Mucosa of descending colon (tissue), 3 donors: ENCODE measurements at regions not wholly inside any gene's neighbourhood (a gene's known extent, or its start where the extent isn't known, plus 50 kb on each side); places are given as distances from the start of the nearest gene placed in this dataset.

Source experiments
- ATAC-seq: fragments of 200-7000 bp; cut with Tn5 transposase; one replicate; pipeline ENCODE4 v1.9.1; 2020; ENCODE audit warnings: mild to moderate bottlenecking, moderate library complexity
- DNase-seq, 3 donors: peaks; one replicate each; pipeline ENCODE4 v3.0.0-alpha.2; 2020
- H3K36me3 ChIP-seq: fragments of 200-600 bp; one replicate; pipeline ENCODE4 v1.8.0; 2021; ENCODE audit warnings: low read depth, mild to moderate bottlenecking
- H3K4me1 ChIP-seq: fragments of 200-600 bp; one replicate; pipeline ENCODE4 v1.8.0; 2021; ENCODE audit warnings: low read depth, mild to moderate bottlenecking
- H3K4me3 ChIP-seq: fragments of 200-600 bp; one replicate; pipeline ENCODE4 v1.8.0; 2021; ENCODE audit warnings: mild to moderate bottlenecking
- H3K9me3 ChIP-seq: fragments of 200-600 bp; one replicate; pipeline ENCODE4 v1.8.0; 2021; ENCODE audit warnings: mild to moderate bottlenecking
- intact Hi-C, 2 donors: fragments of 100-400 bp; cut with DNase I in 1 of 2; cut with micrococcal nuclease in 1 of 2; formaldehyde crosslinking; loops; one replicate each; pipeline versions ENCODE4 v1.11.0 to v1.11.1; 2022; cut with DNase I, micrococcal nuclease
- TF ChIP-seq, protein P1 (sequence below): fragments of 200-600 bp; IDR thresholded peaks from one replicate; pipeline ENCODE4 v1.8.0; 2022; ENCODE audit warnings: antibody characterized with exemption, mild to moderate bottlenecking
- donor health status: DM: no; HTN: no; CAD: no; lungs with moderate emphysema.
- donor health status: DM: no; HTN: no; CAD: no.
- donor health status: DM: no; HTN: yes; CAD: no.

DNA sequence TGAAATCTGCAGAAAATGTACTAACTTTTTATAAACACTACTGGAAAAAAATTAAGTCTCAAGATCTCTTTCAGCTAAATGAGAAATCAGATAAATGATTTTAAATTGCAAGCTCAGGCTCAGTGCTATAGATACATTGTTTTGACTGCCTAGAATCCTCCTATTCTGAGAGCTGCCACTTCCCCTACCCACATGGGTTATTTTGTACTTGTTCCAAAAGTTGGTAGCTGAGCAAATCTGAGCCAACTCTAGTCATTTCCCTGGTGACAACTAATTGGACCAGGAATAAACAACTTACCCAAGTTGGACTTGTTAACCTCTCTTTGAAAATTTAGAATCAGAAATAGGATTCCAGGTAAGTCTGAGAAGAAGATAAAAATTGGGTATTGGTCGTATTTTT is 202.1 kb downstream of the MBL2 start:
- no peak for DNase-seq
- ATAC-seq: no peak
- intact Hi-C loops: no loop called here

DNA sequence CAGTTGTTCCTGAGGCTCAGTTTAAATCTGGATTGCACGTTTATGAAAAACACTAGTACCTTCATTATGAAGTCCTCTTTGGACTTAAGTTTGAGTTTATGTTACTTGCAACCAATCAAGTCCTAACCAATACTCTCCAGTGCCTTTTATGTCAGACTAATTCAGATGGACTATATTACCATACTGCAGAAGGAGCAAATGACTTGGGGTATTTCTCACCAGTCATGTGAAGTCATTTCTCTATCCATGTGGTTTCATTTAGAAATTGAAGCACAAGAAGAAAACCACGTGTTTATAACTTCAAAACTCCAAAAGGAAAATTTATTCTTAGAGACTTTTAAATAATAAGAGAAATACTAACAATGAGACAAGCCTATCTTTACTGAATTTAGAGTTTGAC is 201.6 kb downstream of the MBL2 start:
- TF ChIP-seq, protein P1, sequence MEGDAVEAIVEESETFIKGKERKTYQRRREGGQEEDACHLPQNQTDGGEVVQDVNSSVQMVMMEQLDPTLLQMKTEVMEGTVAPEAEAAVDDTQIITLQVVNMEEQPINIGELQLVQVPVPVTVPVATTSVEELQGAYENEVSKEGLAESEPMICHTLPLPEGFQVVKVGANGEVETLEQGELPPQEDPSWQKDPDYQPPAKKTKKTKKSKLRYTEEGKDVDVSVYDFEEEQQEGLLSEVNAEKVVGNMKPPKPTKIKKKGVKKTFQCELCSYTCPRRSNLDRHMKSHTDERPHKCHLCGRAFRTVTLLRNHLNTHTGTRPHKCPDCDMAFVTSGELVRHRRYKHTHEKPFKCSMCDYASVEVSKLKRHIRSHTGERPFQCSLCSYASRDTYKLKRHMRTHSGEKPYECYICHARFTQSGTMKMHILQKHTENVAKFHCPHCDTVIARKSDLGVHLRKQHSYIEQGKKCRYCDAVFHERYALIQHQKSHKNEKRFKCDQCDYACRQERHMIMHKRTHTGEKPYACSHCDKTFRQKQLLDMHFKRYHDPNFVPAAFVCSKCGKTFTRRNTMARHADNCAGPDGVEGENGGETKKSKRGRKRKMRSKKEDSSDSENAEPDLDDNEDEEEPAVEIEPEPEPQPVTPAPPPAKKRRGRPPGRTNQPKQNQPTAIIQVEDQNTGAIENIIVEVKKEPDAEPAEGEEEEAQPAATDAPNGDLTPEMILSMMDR: no peak
- no peak for ATAC-seq

More for the DNA sequence above, 202.1 kb downstream of the MBL2 start:
- Histone ChIP-seq H3K4me3 (no peak overlapping the region), H3K36me3 (no peaks in the 10 kb centered on the region), H3K9me3 (no peaks in the 10 kb centered on the region), H3K4me1 (no peaks in the 10 kb centered on the region)
- TF ChIP-seq, protein P1: no peak

DNA sequence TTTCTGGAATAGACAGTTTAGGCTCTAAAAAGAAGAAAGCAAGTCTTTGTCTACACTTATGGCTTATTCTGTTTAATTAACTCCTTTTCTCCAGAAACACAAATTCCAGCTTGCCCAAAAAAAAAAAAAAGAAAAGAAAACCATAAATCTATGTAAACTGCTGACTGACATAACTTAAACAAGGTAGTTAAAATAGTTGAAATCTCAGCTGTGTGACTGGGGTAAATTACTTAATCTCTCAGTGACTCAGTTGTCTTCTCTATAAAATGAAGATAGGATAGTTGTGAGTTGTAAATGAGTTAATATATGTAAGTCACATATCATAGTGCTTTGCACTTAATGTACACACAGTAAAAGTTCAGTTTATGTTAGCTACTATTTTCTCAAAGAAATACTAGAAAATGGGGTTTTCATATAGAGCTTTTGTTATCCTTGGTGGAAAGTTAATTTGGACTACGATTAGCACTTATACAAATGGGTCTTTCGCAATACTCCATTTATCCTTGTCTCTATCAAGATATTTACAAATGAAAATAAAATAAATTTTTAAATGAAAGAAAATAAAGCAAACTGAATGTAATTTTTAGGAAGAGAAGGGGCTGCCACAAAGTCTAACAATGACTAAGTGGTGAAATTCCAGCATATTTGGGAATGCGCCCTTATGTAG is 200.9 kb downstream of the MBL2 start:
- no peaks in the 10 kb centered on the region for H3K36me3 ChIP-seq
- H3K9me3 ChIP-seq: no peaks in the 10 kb centered on the region
- TF ChIP-seq, protein P1: no peak
- DNase-seq (no peak), ATAC-seq (no peak)
- H3K4me3 ChIP-seq: no peak overlapping the region
- no peaks in the 10 kb centered on the region for H3K4me1 ChIP-seq
- intact Hi-C loops: no loop called here

More for the DNA sequence above, 201.6 kb downstream of the MBL2 start:
- no peak for DNase-seq
- intact Hi-C loops: no loop called here
- H3K9me3 ChIP-seq: no peaks in the 10 kb centered on the region
- H3K4me3 ChIP-seq: no peak overlapping the region
- no peaks in the 10 kb centered on the region for H3K36me3 ChIP-seq
- no peaks in the 10 kb centered on the region for H3K4me1 ChIP-seq

DNA sequence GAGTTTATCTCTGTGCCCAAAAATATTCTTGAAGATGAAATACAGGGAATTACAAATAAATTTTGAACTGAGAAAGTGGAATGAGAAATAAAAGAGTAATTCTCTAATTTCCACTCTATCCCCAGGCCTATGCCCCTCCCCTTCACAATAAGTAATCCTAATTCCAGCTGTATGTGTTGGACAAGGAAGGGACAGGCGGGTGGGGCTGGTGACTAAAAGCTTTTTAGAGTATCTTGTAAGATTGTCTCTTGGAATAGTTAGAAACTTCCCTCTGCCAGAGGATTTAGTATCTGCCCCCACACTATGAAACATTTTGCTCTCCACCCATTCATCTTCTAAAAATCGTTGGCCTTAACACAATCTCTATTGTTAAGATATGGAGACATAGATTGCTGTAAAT is 199.2 kb downstream of the MBL2 start:
- no peak for DNase-seq
- intact Hi-C loops: no loop called here
- TF ChIP-seq, protein P1: no peak
- no peak for ATAC-seq
- Histone ChIP-seq H3K4me1 (no peaks in the 10 kb centered on the region), H3K4me3 (no peak overlapping the region), H3K36me3 (no peaks in the 10 kb centered on the region), H3K9me3 (no peaks in the 10 kb centered on the region)

DNA sequence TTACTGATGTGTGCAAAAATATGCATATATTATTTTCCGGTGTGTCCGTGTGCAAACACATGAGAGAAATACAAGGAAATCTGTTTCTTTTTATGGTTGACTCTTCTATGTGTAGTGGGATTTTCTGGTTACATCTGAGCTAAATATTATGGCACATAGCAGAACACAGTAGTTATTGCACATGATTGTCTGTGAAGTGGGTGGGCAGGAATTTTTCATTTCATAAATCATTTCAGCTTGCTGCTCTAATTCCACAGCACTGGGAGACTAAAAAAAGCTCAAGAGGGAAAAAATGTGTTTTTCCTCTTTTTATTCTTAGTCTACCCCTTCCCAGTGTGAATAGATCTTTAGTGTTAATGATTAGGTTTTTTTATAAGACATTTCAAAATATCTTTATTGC is 197.9 kb downstream of the MBL2 start:
- Histone ChIP-seq H3K4me1 (no peaks in the 10 kb centered on the region), H3K36me3 (no peaks in the 10 kb centered on the region), H3K4me3 (no peak overlapping the region), H3K9me3 (no peaks in the 10 kb centered on the region)
- intact Hi-C loops: no loop called here
- DNase-seq (no peak), ATAC-seq (no peak)
- TF ChIP-seq, protein P1: no peak

DNA sequence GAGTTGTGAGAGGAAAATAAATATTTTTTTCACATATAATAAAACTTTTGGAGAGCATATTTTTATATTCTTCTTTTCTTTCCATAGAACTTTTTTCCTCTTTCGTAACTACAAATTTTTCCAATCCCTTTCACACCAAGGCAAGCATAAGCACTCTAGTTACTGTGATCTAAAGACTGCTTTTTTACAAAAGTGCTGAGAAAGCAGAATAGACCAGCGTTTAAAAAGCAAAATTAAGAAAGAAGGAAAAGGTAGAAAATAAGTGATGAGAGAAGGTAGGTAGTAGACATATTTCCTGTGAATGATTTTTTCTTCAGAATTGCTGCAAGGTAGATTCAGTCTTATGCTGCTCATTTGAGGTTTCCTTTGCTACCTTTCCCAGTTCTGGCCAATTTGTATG is 195.5 kb downstream of the MBL2 start:
- ATAC-seq (no peak), DNase-seq (no peak)
- no peak overlapping the region for H3K4me3 ChIP-seq
- no peaks in the 10 kb centered on the region for H3K9me3 ChIP-seq
- no peaks in the 10 kb centered on the region for H3K36me3 ChIP-seq
- intact Hi-C loops: no loop called here
- TF ChIP-seq, protein P1: no peak
- H3K4me1 ChIP-seq: no peaks in the 10 kb centered on the region
